ENCODE measurements at regions not wholly inside any gene's neighbourhood (a gene's known extent, or its start where the extent isn't known, plus 50 kb on each side); places are given as distances from the start of the nearest gene placed in this dataset.
"Not testable (repeated sequence)": the region's sequence is repeated elsewhere in the genome, so short reads cannot be mapped to it uniquely, and the experiment has no call there.

DNA sequence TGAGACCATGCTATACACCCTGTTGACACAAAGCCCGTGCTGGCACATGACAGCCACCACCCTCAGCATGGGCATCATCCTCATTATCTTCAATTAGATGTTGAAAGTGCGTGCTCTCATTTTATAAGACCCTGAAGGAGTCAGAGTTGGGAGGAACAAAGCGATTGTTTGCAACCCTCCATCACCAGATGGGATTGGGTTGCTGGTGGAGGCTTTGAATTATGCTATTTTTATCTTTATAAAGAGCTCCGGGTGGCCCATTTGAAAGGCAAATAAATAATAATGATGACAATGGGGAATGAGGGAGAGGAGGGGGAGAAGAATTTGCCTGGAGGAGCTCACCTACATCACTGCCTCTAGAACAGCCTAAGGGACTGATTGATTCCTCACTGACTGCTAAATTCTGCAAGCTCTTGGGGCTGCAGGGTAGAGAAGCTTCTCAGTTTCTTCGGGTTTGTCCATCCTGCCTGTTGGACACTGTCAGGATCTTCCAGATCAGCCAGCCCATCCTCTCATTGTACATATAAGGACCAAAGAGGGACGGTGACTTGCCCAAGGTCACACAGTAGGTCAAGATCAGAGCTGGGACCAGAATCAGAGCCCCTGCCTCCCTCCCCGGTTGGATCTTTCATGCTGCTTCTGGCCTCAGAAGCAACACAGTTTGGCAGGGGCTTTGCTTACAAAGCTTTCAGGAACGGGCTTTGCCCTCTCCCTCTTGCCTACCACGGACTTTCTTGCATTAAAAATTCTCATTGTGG, 130.9 kb upstream of the ZBTB40 start:
- DNase-seq = no peak

DNA sequence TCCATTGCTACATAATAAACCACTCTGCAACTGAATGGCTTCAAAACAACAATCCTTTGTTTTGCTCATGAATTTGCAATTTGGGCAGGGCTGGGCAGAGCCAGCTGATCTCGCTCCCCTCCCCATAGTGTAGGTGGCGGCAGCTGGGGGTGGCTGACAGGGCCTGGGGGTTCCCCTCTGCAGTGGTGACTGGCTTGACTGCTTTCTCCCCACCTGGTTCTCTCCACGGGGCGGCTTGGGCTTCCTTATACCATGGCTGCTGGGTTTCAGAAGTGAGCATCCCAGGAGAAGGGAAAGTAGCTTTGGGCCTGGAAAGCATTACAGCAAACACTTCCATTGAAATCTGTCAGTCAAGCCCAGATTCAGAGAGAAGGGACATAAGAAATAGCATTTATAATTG, 129.7 kb upstream of the ZBTB40 start:
- DNase-seq = no peak

DNA sequence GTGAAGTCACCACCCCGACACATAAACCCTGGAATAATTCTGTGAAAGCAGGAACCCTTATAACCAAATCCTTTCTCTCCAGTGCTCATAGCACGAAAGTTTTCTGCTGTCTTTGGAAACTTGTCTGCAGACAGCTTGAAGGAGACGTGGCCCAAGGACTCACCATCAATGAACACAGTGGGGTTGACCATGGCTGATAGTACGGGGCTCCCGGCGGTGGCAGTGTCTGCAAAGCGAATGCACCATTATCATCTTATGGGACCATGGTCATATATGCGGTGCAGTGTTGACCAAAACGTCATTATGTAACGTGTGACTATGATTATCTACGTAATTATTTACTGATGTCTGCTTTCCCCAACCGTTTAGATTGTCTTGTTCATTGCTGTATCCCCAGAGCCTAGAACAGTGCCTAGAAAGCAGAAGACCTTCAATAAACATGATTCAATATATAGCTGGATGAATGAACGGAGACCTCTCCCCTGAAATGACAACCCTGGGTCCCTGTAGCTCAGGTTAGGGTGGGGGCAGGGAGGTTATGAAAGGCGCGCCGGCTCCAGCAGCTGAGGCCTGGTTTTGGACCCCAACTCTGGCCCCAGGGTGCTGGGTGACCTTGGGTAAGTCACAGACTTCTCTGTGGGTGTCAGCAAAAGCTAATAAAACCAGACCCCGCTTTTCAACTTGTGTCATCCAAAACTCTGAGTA, 128.4 kb upstream of the ZBTB40 start:
- no peak for DNase-seq

GRCh38 chr1:22323846-22324504, 127.7 kb upstream of the ZBTB40 start:
- no peak for DNase-seq

DNA sequence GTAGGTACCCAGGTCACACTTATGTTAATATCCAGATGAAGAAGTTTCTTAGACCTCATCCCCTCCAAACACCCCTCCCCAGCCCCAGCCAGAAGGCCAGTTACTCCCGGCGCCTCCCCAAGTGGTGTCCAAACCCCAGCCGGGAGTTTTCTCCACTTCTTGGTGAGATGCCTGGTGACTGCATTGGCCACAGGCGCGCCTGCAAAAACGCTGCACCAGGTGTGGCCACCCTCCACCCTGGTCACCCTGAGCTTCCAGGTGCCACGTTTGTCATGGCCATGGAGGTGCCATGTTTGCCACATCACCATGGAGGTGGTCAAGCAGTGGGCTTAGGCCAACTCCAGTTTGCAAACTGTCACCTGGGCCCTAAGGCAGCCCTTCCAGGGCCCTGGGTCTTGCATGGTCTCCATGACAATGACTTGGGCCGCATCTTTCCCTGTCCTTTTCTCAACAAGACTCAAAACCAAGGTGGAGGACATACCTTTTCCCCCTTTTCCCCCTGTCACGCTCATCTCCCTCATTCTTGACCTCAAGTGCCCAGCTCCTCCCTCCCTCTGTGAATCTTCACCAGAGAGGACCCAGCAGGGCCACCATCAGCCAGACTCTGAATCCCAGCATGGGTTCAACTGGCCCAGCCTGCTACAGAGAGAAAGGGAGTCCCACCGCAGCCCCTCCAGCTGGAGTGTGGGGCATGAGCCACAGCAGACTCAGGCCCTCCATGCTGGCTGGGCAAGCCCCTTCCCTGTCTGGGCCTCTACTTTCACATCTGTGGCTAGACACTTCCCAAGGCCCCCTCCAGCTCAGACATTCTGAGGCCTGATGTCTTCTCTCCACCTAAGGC, 125.9 kb upstream of the ZBTB40 start:
- no peak for DNase-seq

DNA sequence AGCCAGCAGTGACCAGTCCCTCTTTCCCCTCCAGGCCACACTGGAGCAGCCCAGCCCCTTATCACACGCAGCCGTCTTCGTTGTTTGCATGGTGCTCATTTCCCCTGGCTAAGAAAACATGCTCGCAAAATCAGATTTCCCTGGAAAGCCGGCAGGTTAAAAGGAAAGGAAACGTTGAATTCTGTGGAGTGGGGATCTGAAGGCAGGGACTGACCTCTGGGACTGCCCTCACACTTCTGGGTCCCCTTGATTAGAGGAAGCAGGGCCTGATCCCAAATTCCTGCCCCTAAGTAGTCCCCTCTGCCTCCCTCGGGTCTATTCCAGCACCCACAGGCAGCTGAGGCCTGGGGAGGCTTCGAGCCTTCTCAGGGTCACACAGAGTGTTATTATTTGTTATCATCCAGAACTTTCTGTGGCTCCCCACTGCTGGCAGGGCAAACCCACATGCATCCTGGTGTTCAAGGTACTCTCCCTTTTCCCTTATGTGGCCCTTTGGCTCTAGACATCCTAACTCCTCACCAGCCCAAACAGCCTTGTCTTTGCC, 125.2 kb upstream of the ZBTB40 start:
- no peak for DNase-seq

DNA sequence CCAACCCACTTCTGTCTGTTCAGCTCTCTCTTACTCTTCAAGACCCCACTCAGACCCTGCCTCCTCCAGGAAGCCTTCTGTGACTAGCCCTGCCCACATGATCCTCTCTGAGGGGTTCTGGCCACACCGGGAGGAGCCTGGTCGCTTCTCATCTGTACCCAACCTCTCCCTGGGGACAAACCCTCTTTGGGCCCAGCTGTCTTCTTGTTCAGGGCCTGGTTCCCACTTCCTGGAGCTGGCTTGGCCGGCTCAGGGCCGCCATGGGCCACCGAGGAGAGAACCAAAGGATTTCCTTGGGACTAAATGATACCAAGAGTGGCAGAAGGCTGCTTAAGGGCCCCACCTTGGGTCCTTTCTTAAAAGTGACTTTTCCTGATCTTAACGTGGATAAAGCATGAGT, 124.7 kb upstream of the ZBTB40 start:
- DNase-seq = no peak

GRCh38 chr1:22327411-22327810, 124.2 kb upstream of the ZBTB40 start:
- no peak for DNase-seq

DNA sequence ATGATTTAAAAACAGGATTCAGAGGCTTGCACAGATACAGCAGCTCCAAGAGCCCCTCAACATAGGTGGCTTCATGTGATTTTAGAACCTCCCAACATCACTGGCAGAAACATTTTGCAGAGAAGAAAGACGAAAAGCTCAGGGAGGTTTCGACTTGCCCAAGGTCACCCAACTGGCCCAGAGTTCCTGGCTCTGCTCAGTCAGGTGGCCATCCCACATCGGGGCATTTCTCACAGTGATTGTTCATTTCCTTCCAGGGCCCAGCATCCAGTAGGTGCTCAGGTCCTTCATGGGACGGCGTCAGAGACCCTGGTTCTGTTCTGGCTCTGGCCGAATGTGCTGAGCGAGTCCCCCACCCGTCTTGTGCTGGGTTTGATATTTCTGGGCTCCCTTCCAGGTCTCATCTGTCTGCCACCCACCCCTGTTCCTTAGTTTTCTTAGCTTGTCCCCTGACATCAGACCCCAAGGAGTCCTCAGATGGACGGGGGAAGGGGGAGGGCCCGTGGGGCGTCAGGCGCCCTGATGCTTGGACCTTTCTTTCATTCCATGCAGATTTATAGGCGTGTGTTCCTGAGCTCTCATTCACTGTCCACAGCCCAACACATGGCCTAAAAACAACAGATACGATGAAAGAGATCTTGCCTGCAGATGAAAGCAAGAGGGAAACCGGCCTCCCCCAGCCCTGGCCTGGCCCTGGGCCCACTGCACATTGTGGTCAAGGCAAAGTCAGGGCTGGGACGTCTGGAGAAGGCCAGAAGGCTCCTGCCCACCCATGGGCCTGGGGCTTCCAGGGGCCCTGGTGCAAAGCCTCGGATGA, 123.1 kb upstream of the ZBTB40 start:
- no peak for DNase-seq

DNA sequence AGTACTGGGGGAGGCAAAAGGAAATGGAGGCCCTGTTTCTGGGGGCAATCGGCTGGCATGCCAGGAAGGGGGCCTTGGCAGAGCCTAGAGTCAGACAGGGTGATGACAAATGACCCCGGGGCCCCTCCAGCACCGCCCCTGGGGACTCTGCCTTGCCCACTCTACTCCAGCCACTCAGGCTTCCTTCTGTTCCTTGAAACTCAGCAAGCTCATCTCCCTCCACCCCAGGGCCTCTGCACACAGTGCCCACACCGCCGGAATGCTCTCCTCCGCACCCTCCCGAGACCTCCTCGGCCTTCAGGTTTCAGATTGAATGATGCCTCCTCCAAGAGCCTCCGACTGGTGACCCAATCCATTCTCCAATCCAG, 122.5 kb upstream of the ZBTB40 start:
- DNase-seq = no peak

DNA sequence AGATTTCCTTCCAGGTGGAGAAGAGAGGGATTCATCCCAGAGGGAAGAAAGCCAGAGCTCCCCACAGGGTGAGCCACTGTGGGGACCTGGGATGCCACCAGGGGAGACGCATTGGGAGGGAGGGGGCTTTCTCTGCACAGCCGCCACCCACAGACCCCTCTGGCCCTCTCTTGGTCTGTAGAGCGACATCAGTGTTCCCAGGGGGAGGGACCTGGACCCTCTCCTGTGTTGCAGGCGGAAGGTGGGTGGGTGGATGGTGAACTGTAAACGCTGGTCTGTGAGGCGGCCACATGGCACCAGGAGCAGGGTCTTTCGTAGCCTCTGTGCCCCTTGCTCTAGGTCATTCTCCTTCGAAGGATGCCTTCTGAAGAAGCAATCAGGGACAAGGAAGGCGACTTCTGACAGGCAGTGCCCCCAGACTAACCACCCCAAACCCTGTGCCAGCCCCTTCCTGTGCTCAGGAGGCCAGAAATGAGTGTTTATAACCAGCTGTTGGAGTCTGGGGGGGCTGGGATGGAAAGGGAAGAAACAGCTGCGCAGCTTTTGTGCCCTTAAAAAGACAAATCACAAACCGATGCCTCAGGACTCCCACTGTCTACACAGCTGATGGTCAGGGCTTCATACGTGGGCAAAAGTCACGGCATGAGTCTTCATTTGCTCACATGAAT, 121.4 kb upstream of the ZBTB40 start:
- no peak for DNase-seq

DNA sequence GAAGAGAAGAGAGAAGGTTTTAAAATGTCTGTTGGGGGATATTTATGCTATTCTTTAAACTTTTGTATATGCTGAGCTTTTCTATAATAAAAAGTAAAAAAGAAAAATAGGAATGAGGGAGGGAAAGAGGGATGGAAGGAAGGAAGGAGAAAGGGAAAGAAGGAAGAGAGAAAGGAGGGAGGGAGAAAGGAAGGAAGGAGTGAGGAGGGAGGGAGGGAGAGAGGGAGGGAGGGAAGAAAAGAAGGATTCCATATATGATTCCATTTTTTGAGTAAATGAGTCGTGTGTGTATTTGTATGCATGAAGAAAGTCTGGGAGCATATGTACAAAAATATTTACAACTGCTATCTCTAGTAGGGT, 120.9 kb upstream of the ZBTB40 start:
- DNase-seq = no peak

GRCh38 chr1:22331618-22332423, 119.8 kb upstream of the ZBTB40 start:
- DNase-seq = no peak

GRCh38 chr1:22332424-22332717, 119.3 kb upstream of the ZBTB40 start:
- no peak for DNase-seq

- no peak for DNase-seq
Measured at GRCh38 chr1:22332795-22333499, 118.7 kb upstream of the ZBTB40 start.

DNA sequence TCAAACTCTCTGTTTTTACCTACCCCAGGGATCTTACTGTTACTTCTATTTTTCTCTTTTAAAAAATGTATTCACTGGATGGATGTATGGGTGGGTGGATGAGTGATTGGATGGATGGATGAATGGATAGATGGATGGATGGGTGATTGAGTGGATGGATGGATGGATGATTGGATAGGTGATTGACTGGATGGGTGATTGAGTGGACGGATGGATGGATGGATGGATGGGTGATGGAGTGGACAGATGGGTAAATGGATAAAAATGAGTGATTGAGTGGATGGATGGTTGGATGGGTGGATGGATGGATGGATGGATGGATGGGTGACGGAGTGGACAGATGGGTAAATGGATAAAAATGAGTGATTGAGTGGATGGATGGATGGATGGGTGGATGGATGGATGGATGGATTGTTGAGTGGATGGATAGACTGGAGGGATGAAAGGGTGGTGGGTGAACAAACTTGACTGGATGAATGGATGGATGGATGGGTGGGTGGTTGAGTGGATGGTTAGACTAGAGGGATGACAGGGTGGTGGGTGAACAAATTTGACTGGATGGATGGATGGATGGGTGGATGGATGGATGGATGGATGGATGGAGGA, 118.0 kb upstream of the ZBTB40 start:
- DNase-seq = no peak

DNA sequence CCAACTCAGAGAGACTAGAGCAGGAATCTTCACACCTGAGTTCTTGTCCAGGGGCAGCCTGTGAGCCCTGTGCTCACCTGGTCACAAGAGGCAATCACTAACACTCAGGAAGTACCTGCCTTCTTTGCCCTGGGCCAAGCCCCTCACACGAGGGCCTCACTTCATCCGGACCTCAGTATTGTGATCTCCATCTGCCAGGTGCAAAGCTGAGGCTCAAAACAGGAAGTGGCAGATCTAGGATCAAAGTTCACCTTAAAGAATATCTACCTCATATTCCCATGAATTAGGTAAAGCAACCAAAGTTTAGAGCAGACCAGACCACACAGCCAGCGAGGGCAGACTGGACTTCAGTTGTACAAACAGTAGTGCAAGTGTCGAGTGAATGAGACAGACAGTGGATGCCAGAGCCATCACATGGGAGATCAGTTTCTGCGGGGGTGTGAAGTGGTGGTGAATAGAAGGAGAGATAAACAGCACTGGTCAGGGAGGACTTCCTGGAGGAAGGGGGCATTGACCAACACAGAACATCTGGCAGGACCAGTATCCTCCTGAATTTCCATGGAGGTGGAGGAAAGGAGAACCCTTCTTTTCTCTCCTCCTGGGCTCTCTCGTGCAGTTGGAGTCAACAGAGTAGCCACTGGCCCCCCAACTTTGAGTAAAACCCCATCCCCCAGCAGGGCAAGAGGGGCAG, 116.6 kb upstream of the ZBTB40 start:
- no peak for DNase-seq

DNA sequence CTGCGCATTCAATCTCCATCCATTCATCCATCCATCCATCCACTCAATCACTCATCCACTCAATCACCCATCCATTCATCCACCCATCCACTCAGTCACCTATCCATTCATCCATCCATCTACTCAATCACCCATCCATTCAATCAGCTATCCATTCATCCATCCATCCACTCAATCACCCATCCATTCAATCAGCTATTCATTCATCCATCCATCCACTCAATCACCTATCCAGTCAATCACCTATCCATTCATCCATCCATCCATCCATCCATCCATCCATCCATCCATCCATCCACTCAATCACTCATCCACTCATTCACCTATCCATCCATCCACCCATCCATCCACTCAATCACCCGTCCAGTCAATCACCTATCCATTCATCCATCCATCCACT, 115.4 kb upstream of the ZBTB40 start:
- not testable (repeated sequence) for DNase-seq
